Kidney glomerular epithelial cell (primary cell): ENCODE measurements at regions not wholly inside any gene's neighbourhood (a gene's known extent, or its start where the extent isn't known, plus 50 kb on each side); places are given as distances from the start of the nearest gene placed in this dataset.
A peak's percentile ranks its signal among the peaks of the same experiment; 100 is the strongest.
"Not testable (repeated sequence)": the region's sequence is repeated elsewhere in the genome, so short reads cannot be mapped to it uniquely, and the experiment has no call there.

Experiments
- DNase-seq: peaks from one replicate; lab custom pipeline; 2025; lab: John Stamatoyannopoulos, UW

GRCh38 chr5:56421246-56422075 is 188.3 kb upstream of the ANKRD55 start:
- no peak for DNase-seq

GRCh38 chr5:56420323-56420722 is 187.2 kb upstream of the ANKRD55 start:
- DNase-seq = no peak

DNA sequence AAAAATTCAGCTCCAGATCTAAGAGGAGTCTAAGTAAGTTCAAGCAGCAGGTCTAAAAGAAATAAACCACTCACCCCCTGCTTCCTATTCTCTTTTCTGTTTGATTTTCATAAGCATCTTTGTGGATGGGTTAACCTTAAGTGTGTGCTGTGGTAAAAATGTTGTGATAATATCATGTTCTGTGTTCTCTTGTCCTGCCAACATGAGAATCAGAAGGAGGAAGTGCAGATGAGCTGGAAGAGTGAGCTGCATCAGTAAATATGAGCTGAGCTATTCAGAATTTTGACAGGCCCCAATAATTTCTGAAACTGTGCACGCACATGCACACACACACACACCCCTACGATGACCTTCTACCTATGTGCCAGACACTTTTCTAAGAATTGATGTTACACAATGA is 186.5 kb upstream of the ANKRD55 start:
- no peak for DNase-seq

GRCh38 chr5:56415356-56415765 is 182.2 kb upstream of the ANKRD55 start:
- DNase-seq = no peak

- no peak for DNase-seq
These were observed 180.9 kb upstream of the ANKRD55 start for GRCh38 chr5:56414066-56414465.

DNA sequence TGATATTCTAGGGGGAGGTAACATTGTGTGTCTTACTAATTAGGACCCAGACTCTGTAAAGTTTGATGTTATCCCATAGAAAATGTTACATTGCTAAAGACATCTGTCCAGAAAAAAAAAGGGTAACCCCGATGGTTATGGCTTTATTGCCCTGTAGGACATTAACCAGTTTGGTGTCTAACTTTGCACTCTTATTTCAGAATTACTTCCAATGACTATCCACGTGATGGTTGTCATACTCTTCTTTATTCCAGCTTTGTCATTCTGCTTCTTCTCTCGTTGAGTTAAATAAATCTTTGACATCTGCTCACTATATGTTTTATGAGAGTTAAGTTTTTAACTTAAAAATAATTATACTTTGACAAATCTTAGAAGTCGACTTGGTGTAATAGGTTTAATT is 180.4 kb upstream of the ANKRD55 start:
- DNase-seq = no peak

DNA sequence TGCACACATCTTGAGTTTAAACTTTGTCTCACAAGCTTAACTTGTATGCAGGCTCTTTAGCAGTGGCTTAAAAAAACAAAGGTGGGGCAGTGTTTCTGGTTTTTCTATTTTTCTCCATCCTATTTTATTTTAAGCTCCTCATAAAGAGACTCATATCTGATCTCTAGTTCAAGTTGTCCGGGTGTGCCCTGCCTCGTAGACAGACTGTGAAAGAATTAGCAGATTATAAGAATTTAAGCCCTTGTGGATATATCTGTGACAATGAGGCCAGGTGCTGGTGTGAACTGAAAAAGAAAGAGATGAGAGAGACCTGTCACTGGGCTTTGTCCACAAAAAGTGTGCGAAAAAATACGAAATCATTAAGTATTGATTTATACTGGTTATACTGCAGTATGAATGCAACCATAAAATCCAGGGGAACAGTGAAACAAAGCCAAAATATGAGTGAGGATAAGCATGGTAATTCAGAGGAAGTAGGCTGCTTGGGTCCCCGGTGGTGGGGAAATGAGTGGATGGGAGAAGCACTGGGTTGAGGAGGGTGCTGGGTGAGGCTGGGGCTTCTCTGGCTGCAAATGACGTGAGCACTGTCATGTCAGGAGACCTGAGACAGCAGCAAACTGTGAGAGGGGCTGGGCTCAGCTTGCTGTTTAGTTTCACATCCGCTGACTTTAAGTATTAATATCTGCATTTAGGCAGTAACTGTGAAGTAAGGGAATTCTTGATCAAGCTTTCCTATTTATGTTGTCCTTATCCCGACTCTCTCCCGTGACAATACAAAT is 179.7 kb upstream of the ANKRD55 start:
- no peak for DNase-seq

GRCh38 chr5:56410696-56411095 is 177.6 kb upstream of the ANKRD55 start:
- no peak for DNase-seq

- DNase-seq = peak; percentile 38
These were observed 176.4 kb upstream of the ANKRD55 start for GRCh38 chr5:56409331-56410190.

GRCh38 chr5:56406838-56407237 is 173.7 kb upstream of the ANKRD55 start:
- DNase-seq = no peak

- peak; percentile 43 for DNase-seq
These were observed 173.1 kb upstream of the ANKRD55 start for GRCh38 chr5:56406221-56406620.

GRCh38 chr5:56405116-56405908 is 172.2 kb upstream of the ANKRD55 start:
- DNase-seq = no peak

- no peak for DNase-seq
These were observed 169.4 kb upstream of the ANKRD55 start for GRCh38 chr5:56402266-56403220.

DNA sequence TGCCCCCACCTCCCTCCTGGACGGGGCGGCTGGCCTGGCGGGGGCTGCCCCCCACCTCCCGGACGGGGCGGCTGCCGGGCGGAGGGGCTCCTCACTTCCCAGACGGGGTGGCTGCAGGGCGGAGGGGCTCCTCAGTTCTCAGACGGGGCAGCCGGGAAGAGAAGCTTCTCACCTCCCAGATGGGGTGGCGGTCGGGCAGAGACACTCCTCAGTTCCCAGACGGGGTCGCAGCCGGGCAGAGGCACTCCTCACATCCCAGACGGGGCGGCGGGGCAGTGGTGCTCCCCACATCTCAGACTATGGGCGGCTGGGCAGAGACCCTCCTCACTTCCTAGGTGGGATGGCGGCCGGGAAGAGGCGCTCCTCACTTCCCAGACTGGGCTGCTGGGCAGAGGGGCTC is 164.7 kb upstream of the ANKRD55 start:
- DNase-seq = not testable (repeated sequence)

DNA sequence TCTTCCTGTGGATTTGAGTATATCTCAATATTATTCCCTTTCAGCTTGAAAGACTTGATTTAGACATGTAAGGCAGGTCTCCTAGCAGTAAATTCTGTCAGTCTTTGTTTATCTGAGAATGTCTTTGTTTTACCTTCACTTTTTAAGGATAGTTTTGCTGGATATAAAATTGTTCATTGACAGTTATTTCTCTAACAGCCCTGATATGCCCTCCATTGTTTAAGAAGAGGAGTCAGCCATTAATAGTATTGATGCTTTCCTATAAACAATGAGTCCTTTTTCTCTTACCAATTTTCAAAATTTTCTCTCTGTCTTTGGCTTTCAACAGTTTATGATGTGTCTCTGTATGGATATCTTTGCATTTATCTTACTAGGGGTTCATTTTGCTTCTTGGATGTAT is 163.5 kb upstream of the ANKRD55 start:
- no peak for DNase-seq

- no peak for DNase-seq
These were observed 156.1 kb upstream of the ANKRD55 start for GRCh38 chr5:56389261-56389660.

- no peak for DNase-seq
These were observed 155.3 kb upstream of the ANKRD55 start for GRCh38 chr5:56388229-56388985.

DNA sequence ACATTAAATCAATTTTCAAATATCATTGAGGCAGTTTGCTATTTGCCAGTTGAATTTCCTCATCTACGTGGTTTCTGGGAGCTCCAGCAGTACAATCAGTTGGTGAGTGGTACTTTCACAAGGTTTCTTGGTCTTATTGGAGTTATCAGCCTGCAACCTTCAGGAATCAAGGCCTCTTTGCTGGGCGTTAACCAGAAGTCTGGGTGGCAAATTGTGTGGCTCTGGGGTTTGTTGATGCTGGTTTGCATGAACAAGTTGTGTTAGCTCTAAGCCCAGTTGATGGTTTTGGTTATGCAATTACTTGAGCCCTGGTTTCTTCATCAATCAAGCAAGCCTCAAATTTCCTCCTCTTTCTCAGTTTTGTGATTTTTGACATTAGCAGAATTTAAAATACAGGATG is 152.9 kb upstream of the ANKRD55 start:
- DNase-seq = no peak

GRCh38 chr5:56384186-56384585 is 151.1 kb upstream of the ANKRD55 start:
- DNase-seq = peak; percentile 84

GRCh38 chr5:56383761-56384160 is 150.6 kb upstream of the ANKRD55 start:
- DNase-seq = no peak
